GM21390 (cell line): ENCODE measurements at regions not wholly inside any gene's neighbourhood (a gene's known extent, or its start where the extent isn't known, plus 50 kb on each side); places are given as distances from the start of the nearest gene placed in this dataset.
"Not testable (repeated sequence)": the region's sequence is repeated elsewhere in the genome, so short reads cannot be mapped to it uniquely, and the experiment has no call there.

Experiments
- ATAC-seq: cut with Tn5 transposase; IDR thresholded peaks from one replicate; pipeline ENCODE4 v1.9.1; 2021; ENCODE audit not compliant: unreplicated experiment

DNA sequence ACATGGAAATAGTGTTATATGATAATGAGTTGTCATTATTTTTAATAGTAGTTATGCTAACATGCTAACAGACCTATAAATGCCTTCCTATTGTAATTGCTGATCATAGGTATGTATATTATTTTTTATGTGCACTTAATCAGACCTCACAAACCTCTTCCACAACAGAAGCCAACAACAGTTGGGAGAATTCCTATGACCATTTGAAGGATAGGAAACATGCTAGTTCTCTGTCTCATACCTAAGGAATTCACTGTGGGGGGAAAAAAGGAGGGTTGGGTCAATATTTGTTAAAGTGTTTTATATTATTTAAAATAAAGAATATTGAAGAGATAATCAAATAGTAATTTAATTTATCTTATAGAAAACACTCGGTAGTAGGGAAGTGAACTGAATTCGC is 990.9 kb downstream of the EPHA7 start:
- ATAC-seq: no peak

DNA sequence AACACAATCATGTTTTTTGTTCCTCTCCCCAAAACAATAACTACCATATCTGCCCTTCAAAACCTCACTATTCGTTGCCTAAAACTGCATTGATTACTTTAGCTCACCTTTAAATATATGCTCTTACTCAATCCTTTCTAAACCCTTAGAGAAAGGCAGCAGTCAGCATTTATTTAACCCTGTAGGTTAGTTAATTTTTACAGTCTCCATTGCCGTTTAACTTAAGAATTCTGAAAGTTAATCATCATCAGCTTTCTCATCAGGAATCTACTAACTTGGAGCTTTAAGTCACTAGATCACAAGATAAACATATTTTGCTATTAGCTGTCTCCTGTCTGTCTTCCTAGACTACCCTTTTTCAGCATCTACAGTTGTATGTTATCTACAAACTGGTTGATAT is 991.9 kb downstream of the EPHA7 start:
- ATAC-seq: no peak

- no peak for ATAC-seq
Observed at GRCh38 chr6:92415656-92416055, 1003.7 kb downstream of the EPHA7 start.

DNA sequence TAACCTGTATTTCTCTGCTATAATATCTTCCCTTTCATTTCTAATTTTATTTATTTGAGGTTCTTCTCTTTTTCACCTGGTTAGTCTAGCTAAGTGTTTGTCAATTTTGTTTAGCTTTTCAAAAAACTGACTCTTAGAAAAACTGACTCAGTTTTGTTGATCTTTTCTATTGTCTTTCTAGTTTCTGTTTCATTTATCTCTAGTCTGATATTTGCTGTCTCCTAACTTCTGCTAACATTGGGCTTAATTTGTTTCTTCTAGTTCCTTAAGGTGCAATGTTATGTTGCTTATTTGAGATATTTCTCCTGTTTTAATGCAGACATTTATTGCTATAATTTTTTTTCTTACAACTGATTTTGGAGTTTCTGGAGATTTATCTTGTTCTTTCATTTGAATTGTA is 1011.0 kb downstream of the EPHA7 start:
- no peak for ATAC-seq

GRCh38 chr6:92404281-92404680 is 1015.1 kb downstream of the EPHA7 start:
- no peak for ATAC-seq

GRCh38 chr6:92399911-92400310 is 1019.4 kb downstream of the EPHA7 start:
- ATAC-seq: no peak

- not testable (repeated sequence) for ATAC-seq
Observed at GRCh38 chr6:92388706-92389105, 1030.7 kb downstream of the EPHA7 start.

DNA sequence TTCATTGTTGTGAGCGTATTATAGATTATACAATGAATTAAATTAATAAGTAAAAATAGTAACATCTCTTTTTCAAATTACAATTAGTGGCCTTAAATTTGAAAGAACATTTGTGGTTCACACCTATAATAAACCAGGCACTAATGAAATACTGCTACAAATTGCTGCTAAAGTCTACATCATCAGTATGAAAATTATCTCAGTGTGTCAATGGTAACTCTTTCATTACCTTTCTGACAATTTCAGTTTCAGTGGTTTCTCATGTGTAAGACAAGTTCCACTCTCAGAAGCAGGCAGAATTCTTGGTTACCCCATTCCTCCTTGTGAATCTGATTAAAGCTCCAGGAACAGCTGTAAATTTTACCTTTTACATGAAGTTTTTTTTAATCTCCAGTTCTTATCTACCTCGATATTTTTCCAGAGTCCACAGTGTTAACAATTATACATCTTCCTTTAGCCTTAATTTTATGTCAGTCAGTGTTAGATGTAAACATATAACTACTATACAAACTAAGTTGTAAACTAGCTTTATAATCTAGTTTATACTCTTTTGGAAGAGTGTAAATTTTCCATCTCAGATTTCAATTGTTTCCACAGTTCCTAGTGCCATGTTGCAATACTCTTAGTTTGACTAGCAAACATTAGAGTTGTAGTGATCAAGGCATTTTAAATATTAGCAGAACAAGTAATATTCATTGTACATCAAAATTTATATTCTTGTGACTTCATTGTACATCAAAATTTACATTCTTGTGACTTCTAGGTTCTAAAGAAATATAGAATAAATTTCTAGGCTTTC is 1038.4 kb downstream of the EPHA7 start:
- ATAC-seq: no peak

DNA sequence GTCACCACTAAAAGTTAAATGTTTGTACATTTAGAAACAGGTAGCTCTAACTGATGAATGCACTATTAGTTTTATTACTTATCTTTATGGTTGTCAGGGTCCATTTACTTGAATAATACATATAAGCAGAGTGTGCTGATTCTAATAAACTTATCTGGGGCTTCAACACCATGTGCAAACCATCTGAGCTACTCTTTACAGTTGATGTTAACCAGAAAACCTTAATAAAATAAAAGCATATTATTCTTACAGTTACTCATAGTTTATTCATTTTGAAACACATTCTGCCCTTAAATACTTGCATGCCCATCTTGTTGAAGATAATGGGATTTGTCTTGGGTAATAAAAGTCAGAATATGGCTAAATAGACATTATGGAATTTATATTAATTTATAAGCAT is 1042.2 kb downstream of the EPHA7 start:
- ATAC-seq: no peak

GRCh38 chr6:92376691-92377090 is 1042.7 kb downstream of the EPHA7 start:
- no peak for ATAC-seq

GRCh38 chr6:92371211-92372208 is 1047.8 kb downstream of the EPHA7 start:
- no peak for ATAC-seq

GRCh38 chr6:92369309-92369708 is 1050.0 kb downstream of the EPHA7 start:
- no peak for ATAC-seq

GRCh38 chr6:92364948-92365541 is 1054.3 kb downstream of the EPHA7 start:
- ATAC-seq: no peak

DNA sequence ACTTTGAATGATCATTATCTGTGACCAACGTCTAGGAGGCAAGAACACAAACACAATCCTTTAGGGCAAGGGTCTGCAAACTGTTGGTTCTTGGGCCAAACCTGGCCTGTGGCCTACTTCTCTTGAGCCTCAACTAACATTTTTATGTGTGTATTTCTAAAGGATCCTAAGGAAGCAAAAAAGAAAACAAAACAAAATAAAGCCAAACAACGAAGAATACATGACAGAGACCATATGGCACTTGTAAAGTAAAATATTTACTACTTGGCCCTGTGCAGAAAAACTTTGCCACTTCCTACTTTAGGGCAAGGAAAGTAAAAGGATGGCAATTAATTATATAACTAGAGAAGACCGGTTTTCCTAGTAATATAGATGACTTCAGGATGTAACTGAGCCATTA is 1056.2 kb downstream of the EPHA7 start:
- no peak for ATAC-seq

GRCh38 chr6:92362404-92362803 is 1057.0 kb downstream of the EPHA7 start:
- ATAC-seq: no peak

DNA sequence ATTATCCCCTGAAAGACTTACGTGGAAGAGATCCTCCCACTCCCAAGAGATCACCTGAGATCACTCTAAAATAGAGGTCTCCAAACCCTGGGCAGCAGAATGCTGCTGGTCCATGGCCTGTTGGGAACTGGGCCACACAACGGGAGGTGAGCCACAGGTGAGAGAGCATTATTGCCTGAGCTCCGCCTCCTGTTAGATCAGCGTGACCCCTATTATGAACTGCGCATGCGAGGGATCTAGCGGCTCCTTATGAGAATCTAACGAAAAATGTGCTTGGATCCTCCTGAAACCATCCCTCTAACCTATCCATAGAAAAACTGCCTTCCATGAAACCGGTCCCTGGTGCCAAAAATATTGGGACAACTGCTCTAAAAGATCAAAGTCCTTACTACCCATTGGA is 1057.4 kb downstream of the EPHA7 start:
- ATAC-seq: no peak

DNA sequence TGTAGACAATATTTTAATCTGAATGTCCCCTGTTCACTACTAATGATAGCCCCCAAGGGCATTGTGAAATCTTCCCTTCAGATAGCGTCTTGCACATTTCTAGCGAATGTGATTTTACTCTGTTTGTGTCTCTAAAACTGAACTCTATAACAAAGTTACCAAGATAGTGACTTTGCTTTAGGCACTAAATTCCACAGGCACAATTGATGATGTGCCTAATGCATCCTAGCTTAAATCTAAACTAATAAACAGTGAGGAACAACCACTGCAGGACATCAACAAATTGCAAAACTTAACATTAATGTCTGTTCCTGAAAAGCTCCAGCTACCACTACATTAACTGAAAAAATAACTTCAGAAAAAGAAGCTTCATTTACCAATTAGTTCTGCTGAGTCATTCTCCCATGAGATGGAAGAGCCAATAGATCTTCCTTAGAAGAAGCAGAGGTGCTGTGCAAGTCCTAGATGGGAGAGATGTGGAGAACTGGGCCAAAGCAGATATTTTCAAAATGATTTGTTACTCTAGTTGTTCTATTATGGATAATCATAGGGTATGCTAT is 1065.0 kb downstream of the EPHA7 start:
- ATAC-seq: no peak

DNA sequence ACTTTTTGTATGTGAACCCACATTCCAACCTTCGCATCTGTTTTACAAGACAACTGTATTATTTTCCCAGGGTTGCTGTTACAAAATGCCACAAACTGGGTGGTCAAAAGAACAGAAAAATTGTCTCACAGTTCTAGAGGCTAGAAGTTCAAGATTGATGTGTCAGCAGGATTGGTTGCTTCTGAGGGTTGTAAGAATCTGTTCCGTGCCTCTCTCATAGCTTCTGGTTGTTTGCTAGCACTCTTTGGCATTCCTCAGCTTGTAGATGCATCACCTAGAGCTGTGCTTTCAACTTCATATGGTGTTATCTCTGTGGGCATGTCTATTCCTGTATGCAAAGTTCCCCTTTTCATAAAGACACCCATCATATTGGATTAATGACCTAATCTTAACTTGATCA is 1067.2 kb downstream of the EPHA7 start:
- ATAC-seq: no peak

DNA sequence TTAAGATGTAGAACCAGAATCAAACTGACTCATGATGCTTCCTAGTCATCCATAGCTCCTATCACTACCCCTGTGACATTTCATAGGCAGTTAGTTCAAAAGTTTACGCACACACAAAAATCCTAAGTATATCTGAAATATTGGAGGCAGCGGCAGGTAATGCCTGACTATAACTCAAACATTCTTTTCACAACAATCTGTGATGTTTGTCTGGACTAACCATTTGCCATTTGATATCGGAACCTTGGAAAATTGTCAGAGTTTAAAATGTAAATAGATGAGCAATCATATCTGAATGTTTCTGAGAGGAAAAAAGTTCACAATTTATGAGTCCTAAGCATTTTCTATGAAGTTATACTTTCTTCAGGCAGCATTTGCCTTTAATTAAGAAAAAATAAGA is 1078.2 kb downstream of the EPHA7 start:
- no peak for ATAC-seq

DNA sequence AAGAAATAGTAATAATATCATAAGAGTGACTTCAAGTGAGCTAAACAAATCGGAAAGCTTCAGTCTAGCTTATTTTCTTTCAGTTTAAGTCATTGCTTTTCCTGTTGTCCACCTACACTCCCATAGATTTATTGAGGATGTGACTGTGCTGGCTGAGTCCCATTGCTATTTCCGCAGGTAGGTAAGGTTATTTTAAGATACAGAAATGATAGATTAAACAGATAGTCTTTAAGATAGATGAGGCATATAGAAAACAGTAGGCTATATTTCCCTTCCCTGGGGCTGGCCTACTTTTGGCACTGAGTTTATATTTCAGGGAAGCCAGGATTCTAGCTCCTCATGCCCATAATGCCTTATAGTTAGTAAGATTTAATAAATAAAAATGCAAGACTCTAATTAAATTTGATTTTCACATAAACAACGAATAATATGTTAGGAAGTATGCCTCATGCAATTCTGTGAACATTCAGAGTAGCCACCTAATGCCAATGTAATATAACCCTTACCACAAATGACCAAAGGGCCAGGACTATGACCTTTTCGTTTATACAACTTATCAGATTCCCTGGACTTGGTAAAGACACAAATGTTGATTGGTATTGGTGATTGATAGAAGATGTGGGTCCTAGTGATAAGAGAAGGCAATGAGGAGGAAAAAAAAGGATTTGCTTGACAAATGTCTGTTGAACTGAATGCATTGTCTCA is 1079.3 kb downstream of the EPHA7 start:
- no peak for ATAC-seq

- ATAC-seq: no peak
Observed at GRCh38 chr6:92337571-92337970, 1081.8 kb downstream of the EPHA7 start.
